Trophoblast cell (in vitro differentiated cells and primary cell): ENCODE measurements at regions not wholly inside any gene's neighbourhood (a gene's known extent, or its start where the extent isn't known, plus 50 kb on each side); places are given as distances from the start of the nearest gene placed in this dataset.

Experiments used
- DNase-seq, 2 donors: peaks; one replicate each; pipeline ENCODE4 v3.0.0-alpha.2; 2016
- H2AFZ ChIP-seq: 2 replicates; pipeline ENCODE4 v1.6.1; 2013; ENCODE audit warnings: low read length, moderate library complexity, mild to moderate bottlenecking; ENCODE audit not compliant: insufficient read depth, poor library complexity
- H2AK5ac ChIP-seq: 2 replicates; pipeline ENCODE4 v1.6.1; 2013; ENCODE audit warnings: mild to moderate bottlenecking, low read length
- H2BK120ac ChIP-seq: 2 replicates; pipeline ENCODE4 v1.6.1; 2013; ENCODE audit warnings: low read length, mild to moderate bottlenecking, moderate library complexity; ENCODE audit not compliant: insufficient read depth, poor library complexity
- H2BK12ac ChIP-seq: 2 replicates; pipeline ENCODE4 v1.6.1; 2013; ENCODE audit warnings: mild to moderate bottlenecking, low read length, moderate library complexity
- H2BK5ac ChIP-seq: 2 replicates; pipeline ENCODE4 v1.6.1; 2013; ENCODE audit warnings: low read length, low read depth, moderate library complexity, mild to moderate bottlenecking; ENCODE audit not compliant: poor library complexity
- H3K14ac ChIP-seq: 2 replicates; pipeline ENCODE4 v1.6.1; 2013; ENCODE audit warnings: mild to moderate bottlenecking, low read length
- H3K18ac ChIP-seq: 2 replicates; pipeline ENCODE4 v1.6.1; 2013; ENCODE audit warnings: mild to moderate bottlenecking, low read length
- H3K23ac ChIP-seq: 2 replicates; pipeline ENCODE4 v1.6.1; 2013; ENCODE audit warnings: low read length
- H3K27ac ChIP-seq: 2 replicates; pipeline ENCODE4 v1.5.1; 2013; ENCODE audit warnings: low read depth, mild to moderate bottlenecking, inconsistent platforms, low read length, moderate library complexity
- H3K27me3 ChIP-seq: 2 replicates; pipeline ENCODE4 v1.6.1; 2013; ENCODE audit warnings: inconsistent platforms, mild to moderate bottlenecking, low read length, moderate library complexity; ENCODE audit not compliant: insufficient read depth
- H3K36me3 ChIP-seq, 2 experiments: 1 replicate in 1 of 2; 2 replicates in 1 of 2; pipeline ENCODE4 v1.6.1; 2013; ENCODE audit warnings: low read length in 2 of 2, mild to moderate bottlenecking in 2 of 2, moderate library complexity in 1 of 2; ENCODE audit not compliant: insufficient read depth in 2 of 2, control insufficient read depth in 1 of 2
- H3K4ac ChIP-seq: 2 replicates; pipeline ENCODE4 v1.6.1; 2013; ENCODE audit warnings: low read depth, mild to moderate bottlenecking, low read length, moderate library complexity
- H3K4me1 ChIP-seq, 2 experiments: 1 replicate in 1 of 2; 2 replicates in 1 of 2; pipeline ENCODE4 v1.6.1; 2013; ENCODE audit warnings: low read length in 2 of 2, mild to moderate bottlenecking in 2 of 2, moderate library complexity in 1 of 2; ENCODE audit not compliant: insufficient read depth in 2 of 2, control insufficient read depth in 1 of 2
- H3K4me2 ChIP-seq: 2 replicates; pipeline ENCODE4 v1.6.1; 2013; ENCODE audit warnings: inconsistent platforms, mild to moderate bottlenecking, low read length, moderate library complexity
- H3K4me3 ChIP-seq: 2 replicates; pipeline ENCODE4 v1.5.1; 2013; ENCODE audit warnings: mild to moderate bottlenecking, low read depth, low read length, inconsistent platforms
- H3K79me1 ChIP-seq: one replicate; pipeline ENCODE4 v1.6.1; 2013; ENCODE audit warnings: low read length
- H3K79me2 ChIP-seq: 2 replicates; pipeline ENCODE4 v1.6.1; 2013; ENCODE audit warnings: low read length, mild to moderate bottlenecking; ENCODE audit not compliant: control insufficient read depth, insufficient read depth, poor library complexity
- H3K9ac ChIP-seq: 2 replicates; pipeline ENCODE4 v1.6.1; 2013; ENCODE audit warnings: mild to moderate bottlenecking, low read length
- H3K9me3 ChIP-seq: 2 replicates; pipeline ENCODE4 v1.6.1; 2013; ENCODE audit warnings: low read depth, mild to moderate bottlenecking, control low read depth, inconsistent platforms, low read length; ENCODE audit not compliant: insufficient read depth
- H4K12ac ChIP-seq: 2 replicates; pipeline ENCODE4 v1.6.1; 2013; ENCODE audit warnings: low read depth, mild to moderate bottlenecking, low read length, moderate library complexity
- H4K8ac ChIP-seq: 2 replicates; pipeline ENCODE4 v1.6.1; 2013; ENCODE audit warnings: low read depth, mild to moderate bottlenecking, low read length, moderate library complexity
- H4K91ac ChIP-seq: one replicate; pipeline ENCODE4 v1.6.1; 2013; ENCODE audit warnings: low read depth, mild to moderate bottlenecking, low read length, moderate library complexity
- WGBS: extraction: QIAGEN DNeasy Blood & Tissue Kit; methylation state at CpG from one replicate; pipeline ENCODE4 v1.1.7; 2013; ENCODE audit warnings: missing lambda C conversion rate; ENCODE audit not compliant: insufficient read length, insufficient coverage; ENCODE audit errors: extremely low coverage; 5-methylcytosine and 5-hydroxymethylcytosine counted together

DNA sequence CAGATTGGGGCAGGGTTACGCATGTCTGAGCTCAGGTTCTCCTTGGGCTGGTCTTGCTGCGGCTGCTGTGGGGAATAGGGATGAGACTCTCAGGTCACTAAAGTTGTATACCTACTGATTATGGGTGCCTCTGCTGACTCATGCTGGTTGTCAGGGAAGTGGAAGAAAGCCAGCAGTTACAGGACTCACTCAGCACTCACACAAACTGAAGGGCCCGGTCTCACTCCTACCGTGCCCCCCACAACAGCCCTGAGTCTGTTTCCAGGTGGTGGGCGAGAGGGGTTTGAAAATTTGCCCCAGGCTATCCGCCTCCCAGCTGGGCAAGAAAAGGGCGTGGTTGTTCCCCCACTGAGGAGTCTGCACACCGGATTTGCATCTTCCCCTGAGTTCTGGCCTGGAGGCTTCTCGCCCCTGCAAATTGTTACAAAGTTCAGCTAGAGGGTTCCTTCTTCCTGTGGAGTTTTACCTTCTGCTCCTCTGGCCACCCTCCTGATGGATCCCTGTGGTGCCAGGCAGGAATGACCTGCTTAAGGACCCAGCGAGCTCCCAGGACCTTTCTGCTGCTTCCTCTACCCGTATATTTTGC, 659.2 kb downstream of the HDGFL1 start:
- WGBS = no CpG with 5 or more reads among the region's 11 CpGs
- no peak overlapping the region for H3K9ac ChIP-seq

GRCh38 chr6:23243854-23244253, 674.5 kb downstream of the HDGFL1 start:
- no CpG with 5 or more reads among the region's 5 CpGs for WGBS
- Histone ChIP-seq H3K4me2 (no peak overlapping the region), H4K12ac (no peak overlapping the region)

More for the DNA sequence above, 659.2 kb downstream of the HDGFL1 start:
- no peak overlapping the region for H2AK5ac ChIP-seq
- no peak overlapping the region for H2BK120ac ChIP-seq
- no peak overlapping the region for H2BK12ac ChIP-seq
- no peak overlapping the region for H3K14ac ChIP-seq
- H3K27ac ChIP-seq = no peak overlapping the region
- no peak overlapping the region for H4K12ac ChIP-seq
- no peaks in the 10 kb centered on the region for H3K4me1 ChIP-seq
- H3K18ac ChIP-seq = no peak overlapping the region
- H3K36me3 ChIP-seq = no peaks in the 10 kb centered on the region
- no peak overlapping the region for H4K8ac ChIP-seq
- no peaks in the 10 kb centered on the region for H3K79me2 ChIP-seq
- H2AFZ ChIP-seq = no peak overlapping the region
- no peaks in the 10 kb centered on the region for H3K79me1 ChIP-seq
- H3K23ac ChIP-seq = no peak overlapping the region
- no peak overlapping the region for H3K4ac ChIP-seq
- no peaks in the 10 kb centered on the region for H3K9me3 ChIP-seq
- no peak overlapping the region for H2BK5ac ChIP-seq
- no peak overlapping the region for H4K91ac ChIP-seq
- H3K4me3 ChIP-seq = no peak overlapping the region
- H3K27me3 ChIP-seq = no peaks in the 10 kb centered on the region
- no peak for DNase-seq
- no peak overlapping the region for H3K4me2 ChIP-seq

GRCh38 chr6:23244300-23244699, 674.9 kb downstream of the HDGFL1 start:
- Histone ChIP-seq H2BK120ac (no peak overlapping the region), H3K4me3 (no peak overlapping the region), H3K4ac (no peak overlapping the region), H2AK5ac (no peak overlapping the region), H4K8ac (no peak overlapping the region), H3K36me3 (no peaks in the 10 kb centered on the region), H3K14ac (no peak overlapping the region), H2BK5ac (no peak overlapping the region), H4K12ac (no peak overlapping the region), H2AFZ (no peak overlapping the region), H3K9ac (no peak overlapping the region), H3K79me2 (no peaks in the 10 kb centered on the region), H3K27ac (no peak overlapping the region), H3K4me1 (no peaks in the 10 kb centered on the region), H4K91ac (no peak overlapping the region), H3K9me3 (no peaks in the 10 kb centered on the region), H3K23ac (no peak overlapping the region), H2BK12ac (no peak overlapping the region), H3K27me3 (no peaks in the 10 kb centered on the region), H3K79me1 (no peaks in the 10 kb centered on the region), H3K18ac (no peak overlapping the region), H3K4me2 (no peak overlapping the region)
- no peak for DNase-seq

More at GRCh38 chr6:23243854-23244253, 674.5 kb downstream of the HDGFL1 start:
- Histone ChIP-seq H3K27ac (no peak overlapping the region), H3K4me3 (no peak overlapping the region), H3K14ac (no peak overlapping the region), H3K18ac (no peak overlapping the region), H3K4me1 (no peaks in the 10 kb centered on the region), H3K9me3 (no peaks in the 10 kb centered on the region), H3K9ac (no peak overlapping the region), H2BK12ac (no peak overlapping the region), H2BK120ac (no peak overlapping the region), H2AFZ (no peak overlapping the region), H3K79me2 (no peaks in the 10 kb centered on the region), H3K79me1 (no peaks in the 10 kb centered on the region), H3K23ac (no peak overlapping the region), H2BK5ac (no peak overlapping the region), H3K36me3 (no peaks in the 10 kb centered on the region), H3K4ac (no peak overlapping the region), H2AK5ac (no peak overlapping the region), H3K27me3 (no peaks in the 10 kb centered on the region), H4K8ac (no peak overlapping the region), H4K91ac (no peak overlapping the region)
- DNase-seq = no peak

DNA sequence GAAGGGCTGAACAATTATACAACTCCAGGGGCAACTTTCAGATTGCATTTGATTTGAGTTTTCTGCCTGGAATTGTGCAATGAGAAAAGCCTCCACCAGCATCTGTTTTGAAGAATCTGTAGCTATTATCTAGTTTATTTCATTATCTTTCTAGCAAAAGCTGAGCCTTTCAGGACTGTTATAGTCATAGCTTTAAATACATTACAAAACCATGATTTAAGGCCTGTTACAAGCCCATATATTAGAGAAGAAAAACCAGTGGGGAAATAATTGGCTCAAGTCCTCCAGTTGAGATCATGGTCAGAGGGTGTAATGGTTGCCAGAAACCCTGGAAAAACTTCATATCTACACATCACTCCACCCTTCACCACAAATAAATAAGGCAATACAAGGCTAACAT, 676.2 kb downstream of the HDGFL1 start:
- no peak for DNase-seq
- no peak overlapping the region for H4K8ac ChIP-seq
- no peak overlapping the region for H3K23ac ChIP-seq
- no peak overlapping the region for H3K4me3 ChIP-seq
- H3K4me2 ChIP-seq = no peak overlapping the region
- H3K9me3 ChIP-seq = no peaks in the 10 kb centered on the region
- no peaks in the 10 kb centered on the region for H3K36me3 ChIP-seq
- no peaks in the 10 kb centered on the region for H3K79me1 ChIP-seq
- no peak overlapping the region for H3K18ac ChIP-seq
- H2BK12ac ChIP-seq = no peak overlapping the region
- no peak overlapping the region for H3K14ac ChIP-seq
- no peak overlapping the region for H4K12ac ChIP-seq
- no peak overlapping the region for H3K27ac ChIP-seq
- H2AK5ac ChIP-seq = no peak overlapping the region
- H2BK120ac ChIP-seq = no peak overlapping the region
- no peaks in the 10 kb centered on the region for H3K27me3 ChIP-seq
- no peak overlapping the region for H2AFZ ChIP-seq
- no peak overlapping the region for H2BK5ac ChIP-seq
- H3K4ac ChIP-seq = no peak overlapping the region
- no peaks in the 10 kb centered on the region for H3K4me1 ChIP-seq
- H3K9ac ChIP-seq = no peak overlapping the region
- H3K79me2 ChIP-seq = no peaks in the 10 kb centered on the region
- no peak overlapping the region for H4K91ac ChIP-seq
